GM10266 (cell line): ENCODE measurements at regions not wholly inside any gene's neighbourhood (a gene's known extent, or its start where the extent isn't known, plus 50 kb on each side); places are given as distances from the start of the nearest gene placed in this dataset.

Experiments used
- DNase-seq: peaks from one replicate; pipeline ENCODE4 v3.0.0; 2012; ENCODE audit errors: extremely low spot score
- TF ChIP-seq, protein P1 (sequence below): IDR thresholded peaks from 2 replicates; pipeline ENCODE4 v1.5.1; 2012; ENCODE audit warnings: mild to moderate bottlenecking, low read depth; ENCODE audit not compliant: control insufficient read depth, insufficient read depth; ENCODE audit errors: missing control alignments

DNA sequence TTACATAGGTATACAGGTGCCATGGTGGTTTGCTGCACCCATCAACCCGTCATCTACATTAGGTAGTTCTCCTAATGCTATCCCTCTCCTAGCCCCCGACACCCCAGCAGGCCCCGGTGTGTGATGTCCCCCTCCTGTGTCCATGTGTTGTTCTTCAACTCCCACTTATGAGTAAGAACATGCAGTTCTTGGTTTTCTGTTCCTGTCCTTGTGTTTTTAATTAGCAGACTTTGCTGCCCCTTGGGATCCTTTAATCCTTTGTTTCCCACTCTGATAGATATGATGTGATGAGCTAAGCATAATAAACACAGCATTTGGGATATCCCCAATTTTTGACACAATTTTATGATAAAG, 71.1 kb upstream of the PALS2 start:
- no peak for DNase-seq
- TF ChIP-seq, protein P1, sequence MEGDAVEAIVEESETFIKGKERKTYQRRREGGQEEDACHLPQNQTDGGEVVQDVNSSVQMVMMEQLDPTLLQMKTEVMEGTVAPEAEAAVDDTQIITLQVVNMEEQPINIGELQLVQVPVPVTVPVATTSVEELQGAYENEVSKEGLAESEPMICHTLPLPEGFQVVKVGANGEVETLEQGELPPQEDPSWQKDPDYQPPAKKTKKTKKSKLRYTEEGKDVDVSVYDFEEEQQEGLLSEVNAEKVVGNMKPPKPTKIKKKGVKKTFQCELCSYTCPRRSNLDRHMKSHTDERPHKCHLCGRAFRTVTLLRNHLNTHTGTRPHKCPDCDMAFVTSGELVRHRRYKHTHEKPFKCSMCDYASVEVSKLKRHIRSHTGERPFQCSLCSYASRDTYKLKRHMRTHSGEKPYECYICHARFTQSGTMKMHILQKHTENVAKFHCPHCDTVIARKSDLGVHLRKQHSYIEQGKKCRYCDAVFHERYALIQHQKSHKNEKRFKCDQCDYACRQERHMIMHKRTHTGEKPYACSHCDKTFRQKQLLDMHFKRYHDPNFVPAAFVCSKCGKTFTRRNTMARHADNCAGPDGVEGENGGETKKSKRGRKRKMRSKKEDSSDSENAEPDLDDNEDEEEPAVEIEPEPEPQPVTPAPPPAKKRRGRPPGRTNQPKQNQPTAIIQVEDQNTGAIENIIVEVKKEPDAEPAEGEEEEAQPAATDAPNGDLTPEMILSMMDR = no peak

DNA sequence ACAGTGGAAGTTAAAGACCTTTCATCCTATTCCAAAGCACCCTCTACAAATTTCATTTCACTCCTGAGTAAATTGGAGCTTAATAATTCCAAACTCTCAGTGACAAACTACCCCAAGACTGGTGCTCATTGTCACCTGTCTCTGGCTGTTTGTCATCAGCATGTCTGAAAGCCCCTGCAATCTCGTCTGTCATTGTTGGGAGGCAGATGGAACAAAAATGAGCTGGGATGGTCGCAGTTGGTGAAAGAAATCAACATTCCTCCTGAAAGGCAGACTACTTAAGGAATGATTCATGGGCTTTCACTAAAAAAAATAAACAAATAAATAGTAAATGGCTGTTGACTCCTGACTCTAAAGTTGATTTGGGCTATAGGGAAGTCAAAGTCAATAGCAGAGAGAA, 69.7 kb upstream of the PALS2 start:
- no peak for DNase-seq
- TF ChIP-seq, protein P1 = no peak

DNA sequence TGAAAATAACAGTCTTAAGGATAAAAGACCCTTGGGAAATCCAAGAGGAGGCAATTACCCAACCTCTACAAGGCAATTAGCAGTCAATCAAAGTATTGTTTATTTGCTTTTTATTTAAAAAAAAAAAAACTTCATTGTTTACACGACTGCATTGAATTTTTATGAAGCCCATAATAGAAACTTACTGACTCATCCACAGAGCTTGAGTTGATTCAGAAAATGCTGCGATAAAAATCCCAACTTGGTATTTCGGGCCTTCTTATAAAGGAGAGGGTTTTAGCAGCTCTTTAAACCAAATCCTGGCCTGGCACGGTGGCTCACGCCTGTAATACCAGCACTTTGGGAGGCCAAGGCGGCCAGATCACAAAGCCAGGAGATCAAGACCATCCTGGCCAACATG, 69.2 kb upstream of the PALS2 start:
- TF ChIP-seq, protein P1 = no peak
- no peak for DNase-seq

DNA sequence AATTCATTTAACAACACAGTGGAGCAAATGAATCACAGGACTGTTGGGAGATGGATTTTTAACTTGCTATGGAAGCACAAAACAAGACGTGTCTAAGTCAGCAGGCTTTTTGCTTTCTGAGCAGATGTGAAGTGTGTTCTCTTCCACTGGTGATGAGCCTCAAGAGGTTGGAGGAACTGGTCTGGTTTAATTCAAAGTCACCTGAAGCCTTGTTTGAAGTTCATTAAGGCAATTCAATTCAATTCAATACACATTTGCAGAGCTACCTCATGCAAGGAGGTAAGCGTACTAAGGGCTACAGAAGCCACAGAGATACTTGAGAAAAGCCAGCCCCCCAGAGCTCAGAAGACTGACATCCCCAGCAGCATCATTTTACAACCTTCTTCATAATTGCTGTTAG, 68.4 kb upstream of the PALS2 start:
- DNase-seq = no peak
- TF ChIP-seq, protein P1 = no peak

DNA sequence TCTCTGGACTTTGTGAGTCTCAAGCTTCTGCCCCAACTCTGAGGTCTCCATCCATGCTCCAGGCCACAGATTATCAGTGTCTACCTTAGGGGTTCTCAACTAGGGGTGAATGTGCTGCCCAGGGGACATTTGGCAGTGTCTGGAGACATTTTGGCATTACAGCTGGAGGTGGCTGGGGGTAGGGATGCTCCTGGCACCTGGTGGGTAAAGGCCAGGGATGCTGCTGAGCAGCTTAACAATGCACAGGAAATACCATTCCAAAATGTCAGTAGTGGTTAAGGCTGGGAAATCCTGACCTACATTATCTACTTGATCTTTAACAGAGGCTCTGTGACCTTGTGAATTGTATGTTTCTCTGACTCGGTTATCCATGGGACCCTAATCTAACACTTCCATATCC, 67.3 kb upstream of the PALS2 start:
- DNase-seq = no peak

DNA sequence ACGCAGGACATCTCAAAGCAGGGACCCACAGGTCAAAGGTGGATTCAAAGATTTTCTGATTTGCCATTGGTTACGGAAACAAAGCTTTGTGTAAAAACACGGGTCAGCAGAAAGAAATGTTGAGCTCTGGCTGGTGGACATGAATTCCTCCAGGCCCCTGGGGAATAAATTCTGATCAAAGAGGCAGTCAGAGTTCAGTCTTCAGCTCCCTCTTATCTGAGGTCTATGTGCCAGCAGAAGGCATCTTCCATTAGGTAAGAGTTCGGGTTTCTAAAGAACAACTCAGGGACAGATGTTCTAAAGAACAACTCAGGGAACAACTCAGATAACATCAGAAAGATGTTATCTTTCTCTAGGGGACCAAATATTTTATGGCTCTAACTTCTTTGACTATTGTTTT, 64.9 kb upstream of the PALS2 start:
- DNase-seq = no peak
- TF ChIP-seq, protein P1 = no peak

More for the DNA sequence above, 67.3 kb upstream of the PALS2 start:
- TF ChIP-seq, protein P1 = no peak

DNA sequence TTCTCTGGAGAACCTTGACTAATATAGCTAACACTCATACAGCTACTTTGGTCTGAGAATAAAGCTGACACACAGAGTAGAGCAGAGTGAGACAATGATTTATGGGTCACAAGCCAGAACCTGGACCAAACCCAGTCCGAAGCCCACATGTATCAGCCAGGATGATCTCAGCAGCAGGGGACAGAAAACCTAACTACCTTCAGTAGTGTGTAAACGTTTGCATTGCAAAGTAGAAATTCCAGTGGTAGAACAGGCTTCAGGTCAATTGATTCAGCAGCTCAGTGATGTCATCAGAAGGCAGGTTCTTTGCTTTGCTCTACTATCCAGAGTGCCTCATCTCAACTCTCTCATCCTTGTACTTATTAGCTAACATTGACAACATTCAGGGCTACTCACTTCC, 62.5 kb upstream of the PALS2 start:
- TF ChIP-seq, protein P1 = no peak
- no peak for DNase-seq
